K562 (cell line): ENCODE measurements at regions not wholly inside any gene's neighbourhood (a gene's known extent, or its start where the extent isn't known, plus 50 kb on each side); places are given as distances from the start of the nearest gene placed in this dataset.

Experiments
- ATAC-seq: fragments of 200-7000 bp; cut with Tn5 transposase; 3 replicates; pipeline ENCODE4 v1.9.1; 2020; ENCODE audit warnings: moderate library complexity
- BruUV-seq: library from RNA; stranded (reverse); fragments of 400-500 nt; replicated peaks from 2 replicates; lab custom pipeline; 2021; lab: Mats Ljungman, UMichigan
- CTCF ChIA-PET: fragments of 300-600 bp; formaldehyde crosslinking; extraction: SDS; loops from one replicate; lab custom pipeline; 2021; ENCODE audit warnings: low intra/inter-chr PET ratio; lab: Yijun Ruan, JAX
- POLR2A ChIA-PET: fragments of 300-600, 350-650 bp; sonication (Branson Sonifier 250); formaldehyde crosslinking; extraction: SDS; loops from one replicate; lab custom pipeline; 2021; ENCODE audit warnings: antibody characterized with exemption, inconsistent platforms; lab: Yijun Ruan, JAX
- DNase-seq, 4 experiments: peaks; one replicate each; pipeline versions ENCODE4 v3.0.0 to v3.0.0-alpha.2; 2011 to 2018; ENCODE audit warnings: low spot score in 3 of 4, mixed read lengths in 3 of 4; ENCODE audit errors: extremely low read depth in 1 of 4
- FAIRE-seq: peaks from 2 replicates; lab custom pipeline; 2011; peaks lifted over from hg19 to GRCh38; lab: Jason Lieb, UNC
- H2AFZ ChIP-seq: 2 replicates; pipeline ENCODE4 v1.6.0; 2011; ENCODE audit warnings: low read depth, low read length, control low read depth, inconsistent platforms
- H3K27ac ChIP-seq: fragments of 200-600 bp; 3 replicates; pipeline ENCODE4 v1.8.0; 2011; ENCODE audit warnings: low read depth, mild to moderate bottlenecking, control low read depth, inconsistent platforms, low read length, moderate library complexity, mixed read lengths; ENCODE audit errors: extremely low read depth
- H3K27me3 ChIP-seq, 2 experiments: fragments of 300-600 bp in 1 of 2; 2 replicates in 1 of 2; 3 replicates in 1 of 2; pipeline versions ENCODE4 v1.6.0 to v1.8.0; 2011; ENCODE audit warnings: inconsistent platforms in 2 of 2, low read length in 2 of 2, mild to moderate bottlenecking in 1 of 2, mixed read lengths in 1 of 2, moderate library complexity in 1 of 2; ENCODE audit not compliant: control insufficient read depth in 2 of 2, insufficient read depth in 2 of 2
- H3K36me3 ChIP-seq: fragments of 300-600 bp; 3 replicates; pipeline ENCODE4 v1.8.0; 2011; ENCODE audit warnings: mild to moderate bottlenecking, low read length, inconsistent platforms; ENCODE audit not compliant: control insufficient read depth, insufficient read depth
- H3K4me1 ChIP-seq, 2 experiments: fragments of 200-600 bp in 1 of 2; replicated peaks in 1 of 2; 2 replicates in 1 of 2; 3 replicates in 1 of 2; pipeline versions ENCODE4 v1.5.1 to v1.8.0; 2011; ENCODE audit warnings: inconsistent platforms in 2 of 2, low read length in 2 of 2, mild to moderate bottlenecking in 1 of 2, mixed read lengths in 1 of 2, moderate library complexity in 1 of 2; ENCODE audit not compliant: control insufficient read depth in 2 of 2, insufficient read depth in 2 of 2
- H3K4me2 ChIP-seq: 2 replicates; pipeline ENCODE4 v1.6.1; 2011; ENCODE audit warnings: low read length, control low read depth, inconsistent platforms, mixed read lengths; ENCODE audit not compliant: insufficient read depth
- H3K4me3 ChIP-seq: fragments of 200-600 bp; sonication (generic), shearing (Covaris generic); 2 replicates; pipeline ENCODE4 v1.5.1; 2016; ENCODE audit warnings: control low read depth, inconsistent platforms
- H3K79me2 ChIP-seq: fragments of 200-600 bp; 3 replicates; pipeline ENCODE4 v1.8.0; 2011; ENCODE audit warnings: low read length, inconsistent platforms; ENCODE audit not compliant: control insufficient read depth, insufficient read depth
- H3K9ac ChIP-seq, 2 experiments: 2 replicates each; pipeline versions ENCODE4 v1.6.0 to v1.6.1; 2011; ENCODE audit warnings: low read depth in 2 of 2, low read length in 2 of 2, control low read depth in 1 of 2, inconsistent platforms in 1 of 2, mild to moderate bottlenecking in 1 of 2, mixed read lengths in 1 of 2; ENCODE audit not compliant: insufficient read depth in 1 of 2
- H3K9me1 ChIP-seq: one replicate; pipeline ENCODE4 v1.6.0; 2011; ENCODE audit warnings: inconsistent platforms, mild to moderate bottlenecking, low read length, moderate library complexity; ENCODE audit not compliant: control insufficient read depth, insufficient read depth
- H3K9me3 ChIP-seq: replicated peaks from 2 replicates; pipeline ENCODE4 v1.5.1; 2011; ENCODE audit warnings: low read depth, low read length, inconsistent platforms; ENCODE audit not compliant: control insufficient read depth, insufficient read depth
- H4K20me1 ChIP-seq: replicated peaks from 2 replicates; pipeline ENCODE4 v1.6.1; 2011; ENCODE audit warnings: low read length, inconsistent platforms, mixed read lengths; ENCODE audit not compliant: control insufficient read depth, insufficient read depth
- COPS2 ChIP-seq: fragments of 450-650 bp; conservative IDR thresholded peaks from 2 replicates; pipeline ENCODE4 v1.6.1; 2016; ENCODE audit warnings: mild to moderate bottlenecking, moderate library complexity
- FOXP1 ChIP-seq: sonication (generic); formaldehyde crosslinking; IDR thresholded peaks from 2 replicates; pipeline ENCODE4 v1.8.0; 2022; ENCODE audit warnings: mild to moderate bottlenecking, missing genetic modification reagents
- PHB ChIP-seq: fragments of 250-450 bp; sonication (Bioruptor Pico); IDR thresholded peaks from 2 replicates; pipeline ENCODE4 v1.5.0; 2021
- POLR2AphosphoS5 ChIP-seq: IDR thresholded peaks from 2 replicates; pipeline ENCODE4 v1.6.1; 2011; ENCODE audit warnings: mild to moderate bottlenecking, low read depth, low read length, moderate library complexity; ENCODE audit not compliant: control insufficient read depth, insufficient read depth
- PTBP1 ChIP-seq: fragments of 200-400 bp; formaldehyde crosslinking; IDR thresholded peaks from 2 replicates; pipeline ENCODE4 v1.6.1; 2017; ENCODE audit warnings: low read depth, low read length
- PTRF ChIP-seq: fragments of 450-650 bp; IDR thresholded peaks from 2 replicates; pipeline ENCODE4 v1.6.1; 2016; ENCODE audit warnings: mild to moderate bottlenecking, missing genetic modification characterization, missing compliant biosample characterization
- SIRT6 ChIP-seq: IDR thresholded peaks from one replicate; pipeline ENCODE4 v1.6.1; 2012; ENCODE audit warnings: low read depth, mild to moderate bottlenecking, control low read depth, inconsistent platforms, low read length, moderate library complexity
- SNIP1 ChIP-seq: fragments of 450-650 bp; IDR thresholded peaks from 2 replicates; pipeline ENCODE4 v1.7.1; 2017; ENCODE audit warnings: low read depth, mild to moderate bottlenecking
- STAT5A ChIP-seq: IDR thresholded peaks from 2 replicates; pipeline ENCODE4 v1.6.1; 2012; ENCODE audit warnings: low read length, inconsistent platforms, borderline replicate concordance
- TCF3 ChIP-seq: sonication (generic); formaldehyde crosslinking; IDR thresholded peaks from 2 replicates; pipeline ENCODE4 v1.4.0; 2020; ENCODE audit warnings: mild to moderate bottlenecking, missing genetic modification reagents
- ZBED1 ChIP-seq: IDR thresholded peaks from 2 replicates; pipeline ENCODE4 v1.6.1; 2014
- ZNF140 ChIP-seq: fragments of 250-450 bp; sonication (Bioruptor Pico); IDR thresholded peaks from 2 replicates; pipeline ENCODE4 v1.8.0; 2021; ENCODE audit warnings: moderate library complexity, mild to moderate bottlenecking, inconsistent platforms
- ZNF197 ChIP-seq: fragments of 200-800 bp; sonication (Bioruptor generic); IDR thresholded peaks from 2 replicates; pipeline ENCODE4 v1.6.1; 2016; ENCODE audit warnings: low read depth, missing genetic modification characterization, missing compliant biosample characterization
- WGBS: fragments of 100-300 bp; shearing (Covaris generic); methylation state at CpG from one replicate; pipeline ENCODE4 v1.1.6; 2016; ENCODE audit warnings: low coverage, mixed read lengths; ENCODE audit not compliant: insufficient coverage; ENCODE audit errors: missing lambda C conversion rate; 5-methylcytosine and 5-hydroxymethylcytosine counted together
- in situ Hi-C: fragments of 300-500 bp; cut with MboI; formaldehyde crosslinking; loops from 4 replicates; pipeline ENCODE4 v1.15.0; 2018; ENCODE audit warnings: inconsistent platforms, mixed read lengths
- intact Hi-C: fragments of 100-400 bp; cut with micrococcal nuclease; formaldehyde crosslinking; loops from 2 replicates; pipeline ENCODE4 v1.14.2; 2022

DNA sequence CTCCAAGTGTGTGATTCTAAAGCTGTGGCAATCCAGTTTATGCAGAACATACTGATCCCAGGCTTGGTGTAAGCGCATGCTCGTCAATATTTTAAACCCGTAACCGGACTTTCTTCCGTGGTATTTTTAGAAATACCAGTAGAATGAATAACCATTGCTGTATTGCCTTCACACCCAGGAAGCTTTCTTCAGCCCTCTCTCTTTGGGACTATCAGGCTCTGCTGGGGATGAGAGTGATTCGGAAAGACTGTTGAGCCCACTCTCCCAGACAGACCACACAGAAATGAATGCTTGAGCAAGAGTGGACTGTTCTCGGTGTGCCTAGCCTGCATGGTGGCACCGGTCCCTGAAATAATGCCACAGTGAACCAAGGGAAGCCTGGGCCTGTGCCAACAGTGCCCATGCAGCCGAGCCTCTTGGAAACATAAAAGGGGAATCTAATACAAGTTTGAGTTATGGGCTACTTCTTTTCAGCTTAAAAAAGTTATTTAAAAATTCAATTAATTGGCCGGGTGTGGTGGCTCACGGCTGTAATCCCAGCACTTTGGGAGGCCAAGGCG is 89.9 kb upstream of the ELAC2 start (continued):
- no peak for TF ChIP-seq POLR2AphosphoS5
- no peak for TF ChIP-seq TCF3 (CRISPR knock-in tag)
- no peak for TF ChIP-seq PTRF
- no peak for TF ChIP-seq FOXP1
- TF ChIP-seq SNIP1: no peak
- TF ChIP-seq PHB (CRISPR knock-in tag): no peak
- no peak for TF ChIP-seq COPS2
- no peak for TF ChIP-seq ZBED1
- TF ChIP-seq STAT5A: no peak
- TF ChIP-seq SIRT6: no peak

DNA sequence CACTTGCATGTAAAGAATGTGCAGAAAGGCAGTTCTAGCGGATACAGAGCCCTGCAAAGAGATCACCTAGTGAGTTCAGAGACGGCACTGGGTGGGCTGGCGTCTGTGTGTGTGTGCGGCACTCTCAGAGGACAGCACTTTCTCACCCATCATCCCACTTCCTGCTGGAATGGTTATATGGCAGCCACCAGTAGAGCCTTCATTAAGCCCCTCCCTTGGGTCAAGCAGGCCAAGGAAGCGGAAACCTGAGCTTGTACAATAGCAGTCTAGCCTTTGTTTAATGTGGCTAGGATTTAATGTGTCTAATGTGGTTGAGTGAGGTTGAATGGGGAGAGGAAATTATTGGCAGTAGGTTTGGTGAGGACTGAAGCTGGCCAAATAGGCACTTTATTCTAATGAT is 88.3 kb upstream of the ELAC2 start:
- WGBS: 0% methylated on average over 5 of the region's 5 CpGs
- no TSS peak for BruUV-seq

More for the DNA sequence above, 88.3 kb upstream of the ELAC2 start:
- intact Hi-C loops (no loop called here), in situ Hi-C loops (no loop called here)
- H3K4me2 ChIP-seq: no peak overlapping the region
- TF ChIP-seq ZNF140 (CRISPR knock-in tag) (no peak), PTBP1 (no peak), ZNF197 (no peak)
- H3K79me2 ChIP-seq: no peaks in the 10 kb centered on the region
- H3K9ac ChIP-seq: no peak overlapping the region
- ATAC-seq (no peak), DNase-seq (no peak), FAIRE-seq (no peak)
- H2AFZ ChIP-seq: no peak overlapping the region
- no peak overlapping the region for H3K27ac ChIP-seq
- H3K9me1 ChIP-seq: no peaks in the 10 kb centered on the region
- no peaks in the 10 kb centered on the region for H3K9me3 ChIP-seq
- H3K36me3 ChIP-seq: no peaks in the 10 kb centered on the region
- H3K27me3 ChIP-seq: no peaks in the 10 kb centered on the region; a peak in 1 of 5 replicates
- ChIA-PET POLR2A (no interaction called here), CTCF (no interaction called here)
- H3K4me1 ChIP-seq: no peaks in the 10 kb centered on the region
- H3K4me3 ChIP-seq: no peak overlapping the region
- H4K20me1 ChIP-seq: no peaks in the 10 kb centered on the region
